GM21526 (cell line): ENCODE measurements at regions not wholly inside any gene's neighbourhood (a gene's known extent, or its start where the extent isn't known, plus 50 kb on each side); places are given as distances from the start of the nearest gene placed in this dataset.

Experiments used
- ATAC-seq: cut with Tn5 transposase; IDR thresholded peaks from one replicate; pipeline ENCODE4 v1.9.1; 2021; ENCODE audit warnings: moderate library complexity; ENCODE audit not compliant: unreplicated experiment, low FRiP score

GRCh38 chr10:121025731-121026130 lies 174.6 kb downstream of the WDR11 start:
- no peak for ATAC-seq

GRCh38 chr10:121027371-121027770 lies 176.2 kb downstream of the WDR11 start:
- no peak for ATAC-seq

GRCh38 chr10:121032460-121032859 lies 181.3 kb downstream of the WDR11 start:
- ATAC-seq: no peak

GRCh38 chr10:121033366-121033765 lies 182.2 kb downstream of the WDR11 start:
- no peak for ATAC-seq

- no peak for ATAC-seq
These were observed 185.3 kb downstream of the WDR11 start for GRCh38 chr10:121036431-121036830.

GRCh38 chr10:121041499-121041898 lies 190.3 kb downstream of the WDR11 start:
- ATAC-seq: no peak

GRCh38 chr10:121041906-121042305 lies 190.7 kb downstream of the WDR11 start:
- ATAC-seq: no peak

GRCh38 chr10:121042342-121042741 lies 191.2 kb downstream of the WDR11 start:
- no peak for ATAC-seq

GRCh38 chr10:121043124-121043849 lies 192.1 kb downstream of the WDR11 start:
- no peak for ATAC-seq

GRCh38 chr10:121048749-121049148 lies 197.6 kb downstream of the WDR11 start:
- ATAC-seq: no peak

- ATAC-seq: no peak
These were observed 198.3 kb downstream of the WDR11 start for GRCh38 chr10:121049489-121049888.

GRCh38 chr10:121049923-121050322 lies 198.8 kb downstream of the WDR11 start:
- ATAC-seq: no peak

- no peak for ATAC-seq
These were observed 200.0 kb downstream of the WDR11 start for GRCh38 chr10:121051171-121051570.

GRCh38 chr10:121051696-121052279 lies 200.6 kb downstream of the WDR11 start:
- ATAC-seq: no peak

- no peak for ATAC-seq
These were observed 202.0 kb downstream of the WDR11 start for GRCh38 chr10:121053151-121053550.

- ATAC-seq: no peak
These were observed 203.7 kb downstream of the WDR11 start for GRCh38 chr10:121054874-121055273.

- no peak for ATAC-seq
These were observed 206.1 kb downstream of the WDR11 start for GRCh38 chr10:121057269-121057668.

GRCh38 chr10:121058082-121058481 lies 206.9 kb downstream of the WDR11 start:
- ATAC-seq: no peak

- ATAC-seq: no peak
These were observed 208.2 kb downstream of the WDR11 start for GRCh38 chr10:121059351-121059750.

- ATAC-seq: no peak
These were observed 211.0 kb downstream of the WDR11 start for GRCh38 chr10:121062115-121062514.

GRCh38 chr10:121063744-121064143 lies 212.6 kb downstream of the WDR11 start:
- ATAC-seq: no peak

GRCh38 chr10:121064491-121064890 lies 213.3 kb downstream of the WDR11 start:
- ATAC-seq: no peak
